ENCODE measurements at regions not wholly inside any gene's neighbourhood (a gene's known extent, or its start where the extent isn't known, plus 50 kb on each side); places are given as distances from the start of the nearest gene placed in this dataset.
A peak's percentile ranks its signal among the peaks of the same experiment; 100 is the strongest.

DNA sequence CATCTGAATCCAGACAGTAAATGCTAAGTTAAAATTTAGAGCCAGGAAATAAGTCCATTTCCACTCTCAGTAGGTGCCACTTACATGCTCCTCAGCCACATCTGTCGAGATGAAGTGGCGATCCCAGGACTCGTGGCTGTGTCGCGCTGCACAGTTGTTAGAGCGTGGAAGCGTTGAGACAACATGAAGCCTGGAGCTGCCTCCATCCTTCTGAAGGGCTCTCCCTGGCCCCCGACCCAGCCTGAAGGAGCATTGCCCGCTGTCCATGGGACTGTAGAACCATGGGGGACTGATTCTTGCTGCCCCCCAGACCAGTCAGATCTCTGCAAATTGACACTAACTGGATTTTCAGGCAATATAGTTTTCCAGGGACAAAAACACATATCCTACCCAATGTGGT lies 58.9 kb downstream of the IRX1 start:
- DNase-seq (ENCODE audit: low read depth in 2 of 2) = no peak

DNA sequence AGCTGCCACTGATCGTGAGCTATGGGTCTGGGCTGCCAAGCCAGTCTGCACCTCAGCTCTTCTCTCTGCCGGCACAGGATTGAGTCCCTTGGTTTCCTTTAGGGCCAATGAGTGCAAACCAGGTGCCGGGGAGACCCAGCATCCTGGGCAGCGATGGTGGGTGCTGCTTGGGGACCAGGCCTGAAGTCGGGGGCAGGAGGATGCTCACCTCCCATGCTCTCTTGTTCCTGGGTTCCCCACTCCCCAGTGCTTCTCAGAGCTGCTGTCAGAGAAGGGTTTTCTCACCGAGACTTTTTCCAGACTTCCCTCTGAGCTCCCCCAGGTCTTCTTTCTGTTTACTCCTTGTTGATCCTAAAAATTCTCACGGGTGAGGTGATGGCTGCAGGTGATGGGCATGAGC lies 61.2 kb downstream of the IRX1 start:
- DNase-seq (ENCODE audit: low read depth in 2 of 2) = no peak

- DNase-seq (ENCODE audit: low read depth in 2 of 2) = no peak
Measured at GRCh38 chr5:3657364-3658022, 61.9 kb downstream of the IRX1 start.

DNA sequence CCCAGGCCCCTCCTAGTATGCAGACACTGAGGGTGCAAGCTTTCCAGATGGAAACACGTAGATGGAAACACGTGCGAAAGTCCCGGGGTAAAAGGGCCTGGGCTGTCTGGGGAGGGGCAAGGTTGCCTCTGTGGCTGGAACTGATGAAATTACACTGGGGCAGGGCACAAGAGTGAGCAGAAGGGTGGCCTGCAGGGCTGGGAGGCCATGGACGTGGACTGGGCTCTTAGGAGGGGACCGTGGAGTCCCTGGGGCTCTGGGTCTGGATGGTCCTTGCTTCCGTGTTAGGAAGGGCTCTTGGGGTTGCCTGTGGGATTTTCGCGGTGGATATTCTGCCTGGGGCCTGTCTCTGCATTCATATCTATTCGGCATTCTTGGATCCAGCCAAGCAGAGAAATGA lies 63.3 kb downstream of the IRX1 start:
- no peak for DNase-seq (ENCODE audit: low read depth in 2 of 2)

DNA sequence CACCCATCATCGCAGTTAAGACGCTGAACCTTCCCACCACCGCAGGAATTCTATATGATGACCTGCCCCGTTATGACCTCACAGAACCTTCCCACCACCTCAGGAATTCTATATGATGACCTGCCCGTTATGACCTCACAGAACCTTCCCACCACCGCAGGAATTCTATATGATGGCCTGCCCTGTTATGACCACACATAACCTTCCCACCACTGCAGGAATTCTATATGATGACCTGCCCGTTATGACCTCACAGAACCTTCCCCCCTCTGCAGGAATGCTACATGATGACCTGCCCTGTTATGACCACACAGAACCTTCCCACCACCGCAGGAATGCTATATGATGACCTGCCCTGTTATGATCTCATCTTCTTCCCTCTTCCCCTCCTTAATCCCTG lies 64.3 kb downstream of the IRX1 start:
- peak in 1 of 2 donors; percentile 3 for DNase-seq (ENCODE audit: low read depth in 2 of 2)

DNA sequence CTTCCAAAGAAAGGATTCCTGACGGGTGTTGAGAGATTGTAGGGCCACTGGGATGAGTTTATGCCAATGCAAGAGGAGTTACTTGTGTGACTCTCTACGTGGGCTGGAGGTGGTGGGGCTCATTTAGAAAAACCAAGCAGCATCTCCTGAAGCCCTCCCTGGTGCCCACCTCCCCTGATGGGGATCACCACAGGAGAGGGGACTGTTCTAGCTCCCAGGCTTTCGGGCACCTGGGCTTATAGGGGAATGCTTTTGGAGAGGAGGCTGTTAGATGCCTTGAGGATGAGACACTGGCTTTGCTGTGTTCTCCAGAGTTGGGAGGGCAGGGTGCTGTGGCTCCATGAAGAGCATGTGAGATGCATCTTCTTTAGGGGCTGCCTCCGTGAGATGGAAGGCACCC lies 65.0 kb downstream of the IRX1 start:
- DNase-seq (ENCODE audit: low read depth in 2 of 2) = no peak

DNA sequence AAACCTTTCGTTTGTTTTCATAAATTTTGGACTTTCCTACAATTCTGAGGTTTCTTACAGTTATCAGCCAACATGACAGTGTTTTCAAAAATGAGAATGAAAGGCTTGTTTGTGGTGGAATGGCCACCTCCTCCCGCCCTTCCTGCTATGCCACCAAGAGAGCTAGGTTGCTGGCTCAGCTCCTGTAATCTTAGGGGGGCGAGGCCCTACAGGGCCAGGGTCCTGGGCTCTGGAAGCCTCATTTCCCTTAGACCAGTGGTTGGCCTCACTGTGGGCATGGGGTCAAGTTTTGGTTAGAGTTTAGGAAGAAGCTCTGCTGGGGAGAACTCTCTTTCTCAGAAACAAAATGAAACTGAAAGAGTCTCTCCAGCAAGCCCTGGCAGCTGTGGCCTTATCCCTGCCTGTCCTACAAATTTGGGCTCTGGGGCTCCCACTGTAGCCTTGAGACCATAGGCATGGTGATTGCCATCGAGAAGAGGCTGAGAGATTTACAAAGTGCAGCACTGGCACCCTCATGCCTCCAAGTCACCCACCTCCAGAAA lies 66.2 kb downstream of the IRX1 start:
- no peak for DNase-seq (ENCODE audit: low read depth in 2 of 2)

DNA sequence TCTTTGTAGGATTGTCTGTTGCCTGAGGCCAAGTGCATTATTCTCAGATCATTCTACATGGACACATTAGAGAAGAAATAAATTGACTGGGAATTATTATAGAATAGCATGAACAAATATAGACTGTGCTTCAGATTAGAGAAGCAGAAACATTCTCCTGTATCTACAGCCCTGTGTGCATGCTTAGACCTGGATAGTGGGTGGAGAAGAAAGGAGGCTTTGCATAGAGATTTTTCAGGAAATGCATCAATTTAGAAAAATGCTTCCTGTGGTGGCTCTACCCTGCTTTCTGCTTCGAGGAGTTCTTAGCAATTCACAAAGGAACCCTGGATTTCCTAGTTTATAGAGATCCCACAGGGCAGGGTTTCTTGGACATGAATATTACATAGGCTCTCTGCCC lies 66.7 kb downstream of the IRX1 start:
- no peak for DNase-seq (ENCODE audit: low read depth in 2 of 2)

DNA sequence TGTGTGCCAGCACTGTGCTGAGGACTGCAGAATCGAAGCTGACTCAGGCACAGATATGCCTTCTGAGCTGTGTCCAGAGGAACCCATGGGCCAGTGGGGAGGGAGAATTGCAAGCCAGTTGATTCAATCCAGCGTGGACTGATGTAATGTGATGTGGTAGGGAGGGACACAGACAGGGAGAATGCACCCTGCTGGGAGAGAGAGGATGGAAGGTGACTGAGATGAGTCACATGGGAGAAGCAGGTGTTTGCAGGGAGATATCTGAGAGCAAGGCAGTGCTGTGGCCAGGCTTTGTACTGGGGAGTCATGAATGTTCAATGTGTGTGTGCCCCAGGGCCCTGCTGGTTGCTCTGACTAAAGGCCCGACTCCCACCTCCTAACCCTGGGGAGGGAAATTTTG lies 75.7 kb downstream of the IRX1 start:
- no peak for DNase-seq (ENCODE audit: low read depth in 2 of 2)

DNA sequence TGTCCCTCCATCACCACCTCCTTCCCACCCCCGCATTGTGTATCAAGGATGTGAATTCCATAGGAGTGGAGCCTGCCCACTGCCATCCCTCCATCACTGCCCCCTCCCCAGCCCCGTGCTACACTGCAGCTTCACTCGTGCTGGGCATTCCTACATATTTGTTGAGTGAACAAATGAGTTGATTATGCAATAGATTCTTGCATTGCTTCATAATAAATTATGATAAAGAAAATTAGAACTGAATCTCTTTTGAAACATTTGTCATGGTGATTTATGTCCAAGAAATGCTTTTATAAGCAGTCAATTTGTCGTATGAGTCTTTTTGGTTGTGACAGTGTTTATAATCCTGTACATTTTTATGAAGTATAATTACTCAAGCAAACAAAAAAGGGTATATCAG lies 83.2 kb downstream of the IRX1 start:
- DNase-seq (ENCODE audit: low read depth in 2 of 2) = no peak

DNA sequence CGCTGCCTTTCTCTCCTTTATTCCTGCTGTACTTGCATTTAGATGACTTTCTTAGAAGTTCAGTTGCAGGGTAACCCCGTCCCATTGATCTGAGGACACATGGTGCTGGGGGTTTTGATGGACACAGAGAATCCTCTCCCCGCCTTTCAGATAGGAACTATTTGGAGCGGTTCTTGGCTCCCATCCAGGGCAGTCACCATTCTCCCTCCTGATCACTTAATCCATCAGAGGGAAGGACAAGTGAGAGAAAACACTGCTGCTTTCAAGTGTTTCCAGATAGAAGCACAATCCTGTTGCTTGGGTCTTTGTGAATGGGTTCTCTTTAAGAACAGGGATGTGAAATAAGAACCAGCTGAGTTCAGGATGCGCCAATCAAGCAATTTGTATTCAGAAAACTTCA lies 85.2 kb downstream of the IRX1 start:
- no peak for DNase-seq (ENCODE audit: low read depth in 2 of 2)

DNA sequence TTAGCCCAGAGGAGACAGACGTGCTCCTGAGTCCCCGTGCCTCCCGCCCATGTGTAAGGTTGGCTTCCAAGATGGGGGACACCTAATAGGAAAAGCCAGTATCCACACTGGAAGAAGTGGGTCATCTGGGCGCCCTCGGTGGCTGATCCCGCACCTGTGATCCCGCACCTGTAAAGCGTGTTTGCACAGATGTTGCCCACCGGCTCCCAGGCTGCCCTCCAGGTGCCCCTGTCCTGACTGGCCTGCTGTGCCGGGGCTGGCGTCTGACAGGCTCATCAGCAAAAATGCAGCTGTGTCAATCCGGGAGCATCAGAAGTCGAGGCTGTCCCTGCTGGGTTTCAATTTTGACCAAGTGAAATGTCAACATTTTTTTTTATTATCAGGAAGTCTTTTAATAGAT lies 88.5 kb downstream of the IRX1 start:
- DNase-seq (ENCODE audit: low read depth in 2 of 2) = no peak

DNA sequence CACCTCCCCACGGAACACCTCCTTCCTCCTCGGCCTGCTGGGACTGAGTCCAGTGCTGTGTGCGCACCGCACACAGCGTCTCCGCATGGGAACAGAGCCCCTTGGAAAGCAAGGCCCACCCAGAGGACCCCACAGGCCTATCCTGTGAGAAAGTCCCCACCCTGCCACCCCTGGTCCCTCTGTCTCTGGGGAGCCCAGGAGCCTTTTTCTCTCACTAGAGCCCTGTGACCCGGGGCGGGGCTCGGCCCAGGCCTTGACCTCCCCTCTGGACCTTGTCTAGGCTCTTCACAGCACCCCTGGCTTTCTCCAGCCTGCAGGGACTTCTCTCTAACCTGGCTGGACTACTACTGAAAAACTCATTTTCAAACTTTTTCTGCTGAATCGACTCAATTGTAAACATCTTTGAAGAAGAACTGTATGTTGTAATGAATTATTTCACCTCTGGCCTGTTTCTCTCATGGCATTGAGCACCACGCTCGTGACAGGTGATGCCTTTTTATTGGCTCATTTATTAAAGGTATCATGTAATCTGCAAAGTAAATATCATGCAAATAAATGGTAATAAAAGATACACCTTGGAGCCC lies 89.2 kb downstream of the IRX1 start:
- no peak for DNase-seq (ENCODE audit: low read depth in 2 of 2)

DNA sequence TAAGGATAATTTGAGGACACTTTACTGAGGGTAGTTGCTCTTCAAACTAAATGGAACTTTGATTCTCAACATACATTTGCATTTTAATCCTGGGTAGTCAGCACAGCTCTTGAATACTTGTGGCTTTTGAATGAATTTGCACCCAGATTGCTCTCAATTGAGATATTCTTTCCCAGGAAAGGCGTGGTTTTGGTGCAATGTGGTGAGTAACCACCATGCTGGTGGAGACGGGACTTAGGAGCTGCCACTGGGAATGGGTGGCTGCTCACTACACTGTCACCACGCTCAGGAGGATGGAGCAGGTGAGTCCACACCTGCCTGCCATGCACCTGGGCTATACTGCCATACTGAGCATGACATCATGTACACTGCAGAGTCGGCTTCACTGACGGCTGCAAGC lies 99.2 kb downstream of the IRX1 start:
- DNase-seq (ENCODE audit: low read depth in 2 of 2) = no peak

DNA sequence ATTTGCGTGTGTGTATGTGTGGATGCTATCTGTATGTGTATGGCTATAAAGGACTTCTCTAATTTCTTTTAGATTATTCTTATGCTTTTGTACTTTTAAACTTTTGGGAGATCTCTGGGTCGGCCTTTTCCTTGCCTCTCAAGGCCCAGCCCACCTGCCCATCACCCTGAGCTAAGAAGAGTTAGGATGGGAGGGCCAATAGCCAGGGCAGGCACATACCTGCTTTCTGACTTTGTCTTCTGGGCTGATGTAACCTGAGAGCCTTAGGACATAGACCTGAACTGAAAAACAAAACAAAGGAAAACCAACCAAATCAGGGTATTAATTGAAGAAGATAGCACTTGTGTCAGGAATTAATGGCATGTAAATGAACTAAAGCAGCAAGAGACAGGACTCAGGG lies 100.2 kb downstream of the IRX1 start:
- no peak for DNase-seq (ENCODE audit: low read depth in 2 of 2)

DNA sequence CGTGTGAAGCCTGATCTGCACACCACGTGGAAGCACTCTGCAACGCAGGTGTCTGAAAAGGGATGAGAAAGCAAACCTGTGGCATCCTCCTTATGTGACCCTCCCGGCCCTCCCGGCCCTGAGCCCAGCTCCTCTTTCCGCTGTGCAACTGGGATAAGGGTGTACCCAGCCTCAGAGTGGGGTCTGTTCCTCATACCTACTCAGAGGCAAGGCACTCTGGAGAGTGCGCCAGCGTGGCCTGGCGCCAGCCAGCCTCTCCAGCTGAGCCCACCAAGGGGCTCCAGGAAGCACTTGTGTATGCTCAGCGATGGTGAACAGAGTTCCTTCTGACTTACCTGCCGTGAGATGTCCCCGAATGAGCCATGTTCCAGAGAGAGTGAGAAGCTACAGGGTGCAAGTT lies 102.8 kb downstream of the IRX1 start:
- no peak for DNase-seq (ENCODE audit: low read depth in 2 of 2)

DNA sequence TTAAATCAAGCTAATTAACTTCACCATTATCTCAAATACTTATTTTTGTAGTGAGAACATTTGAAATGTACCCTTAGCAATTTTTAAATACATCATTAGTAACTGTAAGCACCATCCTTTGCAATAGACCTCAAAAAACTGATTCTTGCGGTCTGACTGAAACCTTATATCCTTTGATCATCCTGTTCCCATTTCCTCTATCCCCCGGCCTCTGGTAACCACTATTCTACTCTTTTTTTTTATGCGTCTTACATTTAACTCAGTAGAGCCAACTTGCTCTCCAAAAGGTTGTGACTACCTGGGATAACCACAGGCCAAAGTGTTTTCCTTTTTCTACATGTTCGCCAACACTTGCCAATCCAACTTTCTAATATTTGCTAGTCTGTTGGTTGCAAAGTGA lies 106.1 kb downstream of the IRX1 start:
- DNase-seq (ENCODE audit: low read depth in 2 of 2) = no peak

- no peak for DNase-seq (ENCODE audit: low read depth in 2 of 2)
Measured at GRCh38 chr5:3704661-3705060, 109.0 kb downstream of the IRX1 start.

- DNase-seq (ENCODE audit: low read depth in 2 of 2) = no peak
Measured at GRCh38 chr5:3709068-3709716, 113.6 kb downstream of the IRX1 start.

GRCh38 chr5:3709717-3710348 lies 114.2 kb downstream of the IRX1 start:
- no peak for DNase-seq (ENCODE audit: low read depth in 2 of 2)

- DNase-seq (ENCODE audit: low read depth in 2 of 2) = no peak
Measured at GRCh38 chr5:3715062-3715461, 119.4 kb downstream of the IRX1 start.

GRCh38 chr5:3729631-3730030 lies 134.0 kb downstream of the IRX1 start:
- DNase-seq (ENCODE audit: low read depth in 2 of 2) = no peak

- DNase-seq (ENCODE audit: low read depth in 2 of 2) = no peak
Measured at GRCh38 chr5:3734632-3735031, 139.0 kb downstream of the IRX1 start.
